ENCODE measurements at regions not wholly inside any gene's neighbourhood (a gene's known extent, or its start where the extent isn't known, plus 50 kb on each side); places are given as distances from the start of the nearest gene placed in this dataset.

GRCh38 chr18:60623331-60623730 lies 250.8 kb upstream of the MC4R start:
- no peak for ATAC-seq
- TF ChIP-seq CSDC2 (CRISPR knock-in tag; IDR thresholded peaks at IDR 0.05) (no peak), TOX (CRISPR knock-in tag; IDR thresholded peaks at IDR 0.05; ENCODE audit: borderline replicate concordance) (no peak), ESRRG (CRISPR knock-in tag; IDR thresholded peaks at IDR 0.05) (no peak), TSHZ2 (CRISPR knock-in tag; IDR thresholded peaks at IDR 0.05) (no peak), CSRNP3 (CRISPR knock-in tag; IDR thresholded peaks at IDR 0.05) (no peak), PATZ1 (CRISPR knock-in tag; IDR thresholded peaks at IDR 0.05; ENCODE audit: borderline replicate concordance) (no peak), ZFP3 (CRISPR knock-in tag; IDR thresholded peaks at IDR 0.05) (no peak), CREB5 (CRISPR knock-in tag; IDR thresholded peaks at IDR 0.05; ENCODE audit: low read depth) (no peak), OSR1 (CRISPR knock-in tag; IDR thresholded peaks at IDR 0.05) (no peak)

- ATAC-seq, result no peak; the same call in 2 of the 3 replicates
- TF ChIP-seq CREB5 (CRISPR knock-in tag; IDR thresholded peaks at IDR 0.05; ENCODE audit: low read depth), result no peak
- TF ChIP-seq TCF4 (CRISPR knock-in tag; IDR thresholded peaks at IDR 0.05; ENCODE audit: borderline replicate concordance), result peak; percentile 83
These were observed 251.6 kb upstream of the MC4R start for GRCh38 chr18:60624207-60624606.

- no peak for ATAC-seq
- no peak for TF ChIP-seq GLIS3 (CRISPR knock-in tag; IDR thresholded peaks at IDR 0.05)
- TF ChIP-seq OSR1 (CRISPR knock-in tag; IDR thresholded peaks at IDR 0.05), result no peak
- TF ChIP-seq ESRRG (CRISPR knock-in tag; IDR thresholded peaks at IDR 0.05), result no peak
- no peak for TF ChIP-seq TSHZ2 (CRISPR knock-in tag; IDR thresholded peaks at IDR 0.05)
- no peak for TF ChIP-seq SNAI2 (CRISPR knock-in tag; IDR thresholded peaks at IDR 0.05)
- TF ChIP-seq PATZ1 (CRISPR knock-in tag; IDR thresholded peaks at IDR 0.05; ENCODE audit: borderline replicate concordance), result no peak
- no peak for TF ChIP-seq TCF4 (CRISPR knock-in tag; IDR thresholded peaks at IDR 0.05; ENCODE audit: borderline replicate concordance)
- TF ChIP-seq ISL1 (CRISPR knock-in tag; IDR thresholded peaks at IDR 0.05), result no peak
- no peak for TF ChIP-seq CSRNP3 (CRISPR knock-in tag; IDR thresholded peaks at IDR 0.05)
- no peak for TF ChIP-seq RARB (CRISPR knock-in tag; IDR thresholded peaks at IDR 0.05)
- no peak for TF ChIP-seq CSDC2 (CRISPR knock-in tag; IDR thresholded peaks at IDR 0.05)
- no peak for TF ChIP-seq ZNF70 (CRISPR knock-in tag; IDR thresholded peaks at IDR 0.05)
- no peak for TF ChIP-seq ZC3H10 (CRISPR knock-in tag; IDR thresholded peaks at IDR 0.05)
- TF ChIP-seq ZNF565 (CRISPR knock-in tag; conservative IDR thresholded peaks at IDR 0.05; ENCODE audit: low read depth), result no peak
These were observed 267.3 kb upstream of the MC4R start for GRCh38 chr18:60639836-60640235.

All from SK-N-SH treated with all-trans-retinoic acid at 6 μM for 48 hours (cell line).